ENCODE measurements at regions not wholly inside any gene's neighbourhood (a gene's known extent, or its start where the extent isn't known, plus 50 kb on each side); places are given as distances from the start of the nearest gene placed in this dataset.
A peak's percentile ranks its signal among the peaks of the same experiment; 100 is the strongest.

DNA sequence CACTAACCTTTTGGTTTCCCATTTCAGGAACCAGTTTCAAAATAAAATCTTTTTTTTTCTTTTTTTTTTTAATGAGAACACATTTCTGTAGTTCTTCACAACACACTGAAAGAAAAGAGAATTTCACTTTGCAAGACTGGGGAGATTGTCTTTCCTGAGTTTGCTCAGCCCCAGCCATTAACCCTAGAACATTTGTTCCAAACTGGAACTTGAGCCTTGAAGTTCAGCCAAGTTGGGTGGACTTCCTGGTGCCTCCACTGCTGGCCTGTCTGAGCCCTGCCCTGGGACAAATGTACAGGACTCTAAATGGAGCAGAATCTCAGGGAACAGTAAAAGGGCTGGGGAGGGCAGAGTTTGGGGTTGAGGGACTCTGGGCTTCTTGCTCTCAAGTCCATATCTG, 196.4 kb upstream of the LPP start:
- no peak for DNase-seq

DNA sequence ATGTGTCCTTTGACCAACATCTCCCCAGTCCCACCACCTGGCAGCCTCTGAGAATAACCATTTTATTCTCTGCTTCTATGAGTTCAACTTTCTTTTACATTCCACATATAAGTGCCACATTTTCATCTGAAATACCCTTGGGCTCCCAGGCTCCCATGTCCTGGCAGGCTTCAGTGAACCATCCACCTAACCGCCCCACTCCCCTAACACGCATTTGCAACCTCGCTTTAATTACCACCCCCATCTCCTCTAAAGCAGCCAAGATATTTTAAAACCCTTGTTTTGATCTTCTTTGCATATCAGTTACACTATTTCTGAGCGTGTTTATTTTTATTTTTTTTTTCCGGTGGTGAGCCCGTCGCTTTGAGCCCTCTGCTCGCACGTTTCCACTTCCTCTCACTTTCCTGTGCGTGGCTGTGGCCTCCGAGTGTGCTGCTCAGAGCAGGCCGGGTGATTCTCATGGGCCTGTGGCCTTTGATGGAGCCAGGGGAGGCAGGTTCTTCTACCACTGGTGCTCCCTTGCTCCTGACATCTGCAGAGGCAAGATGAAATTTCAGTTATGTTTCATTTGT, 195.4 kb upstream of the LPP start:
- DNase-seq = peak; percentile 59

- DNase-seq = no peak
Measured at GRCh38 chr3:187960820-187961219, 193.1 kb upstream of the LPP start.

GRCh38 chr3:187961366-187961765, 192.6 kb upstream of the LPP start:
- no peak for DNase-seq

GRCh38 chr3:187963003-187963676, 190.8 kb upstream of the LPP start:
- no peak for DNase-seq

DNA sequence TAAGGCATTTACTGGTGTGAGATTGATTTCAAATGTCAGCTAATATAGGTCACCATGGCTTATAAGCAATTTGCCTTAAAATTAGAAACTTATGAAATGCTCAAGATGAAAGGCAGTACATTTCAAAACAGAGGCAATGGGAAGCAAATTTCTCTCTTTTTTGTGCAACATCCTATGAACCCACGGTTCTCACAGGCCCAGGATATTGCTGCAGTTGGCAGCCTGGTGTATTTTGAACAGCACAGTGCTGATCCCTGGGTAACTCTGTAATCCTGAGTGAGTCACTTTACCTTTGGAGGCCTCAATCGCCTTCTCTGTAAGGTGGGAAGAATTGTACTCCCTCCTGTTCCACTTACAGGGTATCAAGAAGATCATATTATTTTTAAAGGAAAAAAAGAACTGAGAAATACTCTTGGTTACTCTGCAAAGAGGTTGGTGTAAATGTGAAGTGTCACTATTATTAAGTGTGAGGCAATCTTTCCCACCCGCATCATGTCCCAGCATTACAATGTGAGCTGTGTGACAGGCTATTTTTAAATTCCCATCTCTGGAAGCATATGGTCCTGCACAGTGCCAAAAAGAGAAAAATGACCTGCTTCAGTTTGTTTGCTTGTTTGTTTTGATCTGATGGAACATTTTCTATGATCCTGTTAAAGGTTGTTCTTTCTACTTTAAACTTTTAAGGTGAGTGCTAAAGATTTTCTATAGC, 190.1 kb upstream of the LPP start:
- DNase-seq = no peak

DNA sequence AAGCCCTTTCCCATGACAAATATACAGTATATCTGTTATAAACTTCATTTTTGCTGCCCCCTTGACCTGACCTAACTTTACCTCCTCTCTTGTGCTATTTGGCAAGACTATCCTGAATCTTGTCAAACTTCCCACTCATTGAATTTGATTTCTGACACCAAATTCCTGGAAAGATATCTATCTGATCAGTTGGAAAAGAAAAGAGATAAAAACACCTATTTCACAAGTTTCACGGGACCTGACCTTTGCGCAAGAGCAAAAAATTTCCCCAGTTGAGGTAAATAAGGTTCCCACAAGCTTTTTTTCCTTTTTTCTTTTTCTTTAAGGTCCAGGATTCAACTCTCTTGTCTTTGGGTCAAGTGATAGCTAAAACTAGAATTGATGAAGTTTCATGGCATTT, 189.2 kb upstream of the LPP start:
- DNase-seq = no peak

- no peak for DNase-seq
Measured at GRCh38 chr3:187966096-187966495, 187.9 kb upstream of the LPP start.

- no peak for DNase-seq
Measured at GRCh38 chr3:187966636-187967406, 187.1 kb upstream of the LPP start.

- DNase-seq = no peak
Measured at GRCh38 chr3:187967993-187968392, 186.0 kb upstream of the LPP start.

DNA sequence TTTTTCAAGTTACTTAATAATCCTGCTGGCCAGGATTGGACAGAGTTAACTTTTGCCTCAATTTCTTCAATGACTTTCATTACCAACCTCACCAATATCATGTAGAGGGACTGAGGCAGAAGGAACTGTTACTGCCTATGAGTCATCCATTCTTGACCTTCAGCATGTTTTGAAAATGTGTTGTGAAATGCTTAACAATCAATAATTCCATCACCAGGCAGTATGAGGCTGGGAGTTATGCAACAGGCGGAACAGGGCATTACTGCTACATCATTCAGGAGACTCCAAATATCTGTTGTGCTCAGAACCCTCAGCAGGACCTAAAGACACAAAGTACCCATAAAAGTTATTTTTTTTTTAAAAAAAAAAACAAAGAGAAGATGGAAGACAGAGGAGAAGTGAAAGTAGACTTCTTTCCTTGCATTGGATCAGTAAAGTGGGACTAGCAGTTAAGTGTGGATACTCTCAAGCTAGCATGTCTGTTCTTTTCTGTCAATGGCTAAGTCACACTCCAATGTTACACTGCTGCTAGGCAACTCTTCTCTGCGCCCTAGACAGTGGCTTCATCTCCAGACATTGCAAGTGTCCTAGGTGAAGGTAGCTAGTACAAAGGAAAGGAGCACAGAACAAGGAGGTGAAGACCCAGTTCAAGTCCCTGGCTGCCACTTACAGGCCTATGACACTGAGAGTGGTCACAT, 184.9 kb upstream of the LPP start:
- peak; percentile 28 for DNase-seq

- DNase-seq = no peak
Measured at GRCh38 chr3:187969581-187969950, 184.4 kb upstream of the LPP start.

GRCh38 chr3:187970106-187970505, 183.9 kb upstream of the LPP start:
- no peak for DNase-seq

DNA sequence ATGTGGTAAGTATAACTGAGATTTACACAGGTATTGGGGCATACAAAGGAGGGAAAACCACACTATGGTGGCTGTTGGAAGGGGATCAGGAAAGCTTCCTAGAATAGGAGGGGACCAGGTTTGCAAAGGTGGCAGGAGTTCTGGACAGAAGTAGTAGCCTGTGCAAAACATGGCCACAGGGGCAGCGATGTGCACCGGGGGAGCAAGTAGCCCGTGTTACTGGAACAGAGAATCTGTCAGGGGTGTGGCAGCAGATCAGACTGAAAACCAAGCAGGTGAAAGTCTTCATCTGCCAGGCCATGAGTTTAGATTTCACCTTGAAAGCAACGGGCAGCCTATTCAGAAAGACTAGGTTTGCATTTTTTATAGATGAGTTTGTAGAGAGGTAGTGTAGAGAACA, 182.3 kb upstream of the LPP start:
- DNase-seq = no peak

GRCh38 chr3:187972454-187972853, 181.5 kb upstream of the LPP start:
- no peak for DNase-seq

- DNase-seq = no peak
Measured at GRCh38 chr3:187973977-187974870, 179.7 kb upstream of the LPP start.

GRCh38 chr3:187974871-187975271, 179.1 kb upstream of the LPP start:
- DNase-seq = no peak

DNA sequence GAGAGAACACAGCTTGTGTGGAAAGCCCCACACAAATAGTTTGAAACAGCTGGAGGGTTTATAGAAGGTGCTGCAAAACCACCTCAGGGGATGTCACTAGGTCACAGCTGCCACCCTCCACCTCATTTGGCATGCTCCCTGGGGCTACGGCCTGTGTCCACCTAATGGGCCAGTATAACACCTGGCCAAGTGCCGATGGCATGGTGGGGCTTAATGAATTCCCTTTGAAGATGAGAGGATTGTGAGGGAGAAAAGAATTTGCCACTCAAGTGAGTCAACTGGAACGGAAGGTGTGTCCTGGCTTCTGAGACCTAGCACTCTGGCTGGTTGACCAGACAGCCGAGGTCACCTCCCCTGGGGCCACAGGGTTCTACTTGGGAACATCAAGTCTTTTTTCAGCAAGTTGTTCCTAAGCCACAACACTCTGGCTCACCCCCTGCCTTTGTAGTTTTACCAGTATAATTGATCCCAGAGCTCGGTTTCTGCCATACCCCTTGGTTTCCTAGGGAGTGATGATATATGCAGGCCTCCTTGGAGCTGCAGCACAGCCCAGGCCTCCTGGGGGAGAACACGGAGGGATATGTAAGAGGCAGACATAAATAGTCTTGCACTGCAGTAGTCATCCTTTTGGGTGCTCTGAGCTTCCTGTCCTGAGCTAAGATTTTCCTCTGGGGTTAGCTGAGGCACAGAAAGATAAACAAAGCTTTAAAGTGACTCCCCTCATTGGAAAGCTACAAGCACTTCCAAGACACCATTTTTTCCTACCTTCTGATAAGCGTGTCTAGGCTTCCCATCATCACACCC, 178.2 kb upstream of the LPP start:
- no peak for DNase-seq

GRCh38 chr3:187976365-187976900, 177.5 kb upstream of the LPP start:
- DNase-seq = no peak

DNA sequence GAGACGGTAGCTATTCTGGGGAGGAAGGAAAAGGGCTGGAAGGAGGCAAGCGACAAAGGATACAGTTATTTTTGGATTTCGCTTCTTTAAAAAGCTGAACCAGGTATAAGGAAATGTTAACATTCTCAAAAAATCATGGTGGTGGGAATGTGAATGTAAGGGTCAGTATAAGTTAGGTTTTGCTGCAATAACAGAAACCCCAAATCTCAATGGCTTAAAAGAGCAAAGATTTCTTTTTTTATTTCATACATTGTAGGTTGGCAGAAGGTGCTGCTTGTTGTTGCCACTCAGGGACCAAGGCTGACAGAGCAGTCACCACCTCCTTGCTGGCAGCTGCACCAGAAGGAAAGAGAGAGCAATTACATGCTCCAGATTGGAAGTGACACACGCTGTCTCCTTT, 176.3 kb upstream of the LPP start:
- DNase-seq = no peak
